OCI-LY7 (cell line): ENCODE measurements at regions not wholly inside any gene's neighbourhood (a gene's known extent, or its start where the extent isn't known, plus 50 kb on each side); places are given as distances from the start of the nearest gene placed in this dataset.

ENCODE experiments used
- CTCF ChIP-seq: fragments of 200-600 bp; sonication (generic); conservative IDR thresholded peaks from 2 replicates; pipeline ENCODE4 v1.5.1; 2014; ENCODE audit warnings: mild to moderate bottlenecking, antibody characterized with exemption, low read length, moderate library complexity, mixed read lengths
- EZH2phosphoT487 ChIP-seq: fragments of 200-600 bp; sonication (generic); IDR thresholded peaks from 2 replicates; pipeline ENCODE4 v1.6.1; 2018; ENCODE audit warnings: low read depth, borderline replicate concordance, mild to moderate bottlenecking, mixed run types, antibody characterized with exemption, low read length, moderate library complexity, mixed read lengths

- TF ChIP-seq CTCF (no peak), EZH2phosphoT487 (no peak)
Observed at GRCh38 chr1:110816945-110817344, 56.0 kb upstream of the CD53 start.
